ENCODE measurements at regions not wholly inside any gene's neighbourhood (a gene's known extent, or its start where the extent isn't known, plus 50 kb on each side); places are given as distances from the start of the nearest gene placed in this dataset.

GRCh38 chr10:44199267-44199666 lies 185.6 kb downstream of the CXCL12 start:
- no peak for TF ChIP-seq POLR2A (IDR thresholded peaks at IDR 0.05; ENCODE audit: low read length)

GRCh38 chr10:44198780-44199097 lies 186.2 kb downstream of the CXCL12 start:
- DNase-seq, result no peak
- TF ChIP-seq GATA1 (IDR thresholded peaks at IDR 0.05; ENCODE audit: low read depth, low read length), result no peak
- TF ChIP-seq POLR2A (IDR thresholded peaks at IDR 0.05; ENCODE audit: low read length), result no peak

More at GRCh38 chr10:44199267-44199666, 185.6 kb downstream of the CXCL12 start:
- no peak for DNase-seq

DNA sequence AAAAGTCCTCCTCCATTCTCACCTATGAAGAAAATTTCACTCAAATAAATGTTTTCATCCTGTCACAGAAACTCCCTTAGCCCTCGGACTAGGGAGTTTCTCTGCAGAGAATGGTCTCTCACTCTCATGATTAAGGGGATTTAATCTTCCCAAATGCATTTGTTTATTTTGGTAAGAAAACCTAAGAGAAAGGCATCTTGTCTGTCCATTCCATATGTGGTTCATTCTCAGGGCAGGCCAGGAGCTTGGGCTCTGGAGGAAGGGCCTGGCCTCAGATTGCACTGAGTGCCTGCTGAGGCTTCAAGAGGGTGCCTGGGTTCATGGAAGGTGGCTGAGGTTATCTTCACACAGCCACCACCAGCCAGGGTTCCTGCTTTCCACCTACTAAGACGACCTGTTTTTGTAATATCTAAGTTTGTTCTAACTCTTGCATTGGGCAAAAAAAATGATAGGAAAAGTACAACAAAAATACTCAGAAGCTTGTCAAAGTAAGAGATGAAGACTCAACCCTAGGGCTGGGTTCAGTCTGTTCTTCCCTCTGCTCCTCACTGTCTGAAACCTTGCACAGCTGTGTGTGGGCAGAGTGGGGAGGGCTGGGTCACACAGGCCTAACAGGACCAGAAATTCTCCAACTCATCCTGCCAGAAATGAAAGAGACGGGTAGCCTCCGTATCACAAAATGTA lies 186.7 kb downstream of the CXCL12 start:
- DNase-seq, result no peak
- no peak for TF ChIP-seq GATA1 (IDR thresholded peaks at IDR 0.05; ENCODE audit: low read depth, low read length)
- no peak for TF ChIP-seq POLR2A (IDR thresholded peaks at IDR 0.05; ENCODE audit: low read length)

DNA sequence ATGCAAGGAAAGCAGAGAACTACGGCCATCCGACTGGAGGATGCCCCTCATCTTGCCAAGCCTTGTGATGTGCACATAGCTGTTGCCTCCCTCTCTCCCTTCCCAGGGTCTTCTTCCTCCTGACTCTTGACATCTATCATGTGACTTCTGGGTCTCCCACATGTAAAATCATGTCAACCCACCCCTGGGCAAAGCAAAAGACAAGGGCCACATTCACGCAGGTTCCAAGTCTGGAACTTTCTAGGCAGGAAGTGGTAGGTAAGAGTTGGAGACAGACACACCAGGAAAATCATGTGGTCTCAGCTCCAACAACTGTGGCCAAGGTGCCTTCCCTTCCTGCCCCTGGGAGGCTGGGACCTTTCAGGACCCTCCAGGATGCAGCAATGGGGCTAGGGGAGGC lies 187.3 kb downstream of the CXCL12 start:
- no peak for DNase-seq
- TF ChIP-seq POLR2A (IDR thresholded peaks at IDR 0.05; ENCODE audit: low read length), result no peak
- no peak for TF ChIP-seq GATA1 (IDR thresholded peaks at IDR 0.05; ENCODE audit: low read depth, low read length)

DNA sequence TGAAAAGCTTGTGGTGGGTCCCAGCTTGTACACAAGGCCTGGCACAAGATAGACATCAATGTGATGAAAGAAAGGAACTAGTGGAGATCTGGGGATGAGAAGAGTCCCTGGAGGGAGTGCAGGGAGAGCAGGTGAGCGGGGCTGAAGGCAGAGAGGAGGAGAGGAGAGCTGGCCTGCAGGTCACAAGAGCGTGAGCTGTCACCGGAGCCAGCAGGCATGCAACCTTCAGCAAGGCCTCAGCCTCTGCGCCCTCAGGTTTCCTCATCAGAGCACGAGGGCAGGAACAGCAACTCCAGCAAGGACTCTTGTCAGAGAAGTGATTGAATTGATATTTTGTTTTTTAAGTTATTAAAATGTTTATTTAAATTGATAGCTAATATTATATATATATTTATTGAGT lies 188.6 kb downstream of the CXCL12 start:
- no peak for TF ChIP-seq GATA1 (IDR thresholded peaks at IDR 0.05; ENCODE audit: low read depth, low read length)
- no peak for TF ChIP-seq POLR2A (IDR thresholded peaks at IDR 0.05; ENCODE audit: low read length)

DNA sequence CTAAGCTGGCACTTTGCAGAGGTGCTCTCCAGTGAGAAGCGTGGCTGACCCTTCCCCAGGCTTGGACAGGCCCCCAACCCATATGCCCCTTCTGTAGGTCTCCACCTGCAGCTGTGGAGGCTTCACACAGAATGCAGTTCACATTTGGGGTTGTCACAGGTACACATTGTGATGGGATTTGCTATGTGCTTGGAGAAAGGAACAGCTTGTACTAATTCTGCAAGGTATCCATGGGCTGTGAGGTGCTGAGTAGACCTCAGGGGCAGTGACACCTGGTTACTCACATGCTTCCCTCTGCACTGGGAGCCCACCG lies 188.9 kb downstream of the CXCL12 start:
- TF ChIP-seq GATA1 (IDR thresholded peaks at IDR 0.05; ENCODE audit: low read depth, low read length), result no peak
- TF ChIP-seq POLR2A (IDR thresholded peaks at IDR 0.05; ENCODE audit: low read length), result no peak
- no peak for DNase-seq

More for the DNA sequence above, 188.6 kb downstream of the CXCL12 start:
- no peak for DNase-seq

DNA sequence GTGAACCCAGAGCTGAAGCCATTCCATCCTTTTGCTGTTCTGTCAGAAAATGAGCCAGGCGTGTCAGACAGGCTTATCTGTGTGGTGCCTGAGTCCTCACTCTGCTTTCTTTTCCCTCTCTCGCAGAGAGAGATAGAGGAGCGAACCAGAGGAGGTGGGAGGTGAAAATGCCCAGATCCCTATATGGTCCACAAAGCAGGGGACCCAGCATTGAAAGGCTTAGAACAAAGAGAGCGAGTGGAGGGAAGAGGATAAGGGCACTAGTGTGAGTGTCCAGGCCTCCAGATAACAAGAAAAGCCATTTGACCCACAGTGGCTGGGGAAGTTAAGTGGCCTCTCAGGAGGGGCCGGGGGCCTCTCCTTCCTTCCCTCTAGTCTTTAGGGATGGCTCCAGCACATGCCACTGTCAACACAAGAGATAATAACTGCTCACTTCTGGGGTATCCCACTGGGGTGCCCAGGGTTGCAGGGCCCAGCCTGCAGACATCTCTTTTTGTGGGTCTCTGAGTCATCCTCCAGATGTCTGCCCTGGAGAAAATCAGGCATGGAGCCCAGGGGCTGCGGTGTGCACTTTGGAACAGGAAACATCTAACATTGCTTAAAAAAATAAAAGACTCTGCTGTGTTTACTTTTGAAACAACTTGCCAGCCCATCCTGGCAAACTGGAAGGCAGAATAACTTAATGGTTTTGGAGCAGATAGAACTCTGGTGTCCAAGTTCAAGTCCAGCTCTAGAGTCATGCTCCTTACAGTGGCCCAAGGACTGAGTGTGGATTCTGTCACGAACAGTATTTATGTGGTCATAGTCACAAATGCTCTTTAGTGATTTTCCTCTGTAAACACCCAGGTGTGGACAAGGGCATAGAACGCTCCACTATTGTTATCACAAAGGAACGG lies 189.5 kb downstream of the CXCL12 start:
- no peak for DNase-seq
- TF ChIP-seq POLR2A (IDR thresholded peaks at IDR 0.05; ENCODE audit: low read length), result no peak
- no peak for TF ChIP-seq GATA1 (IDR thresholded peaks at IDR 0.05; ENCODE audit: low read depth, low read length)

DNA sequence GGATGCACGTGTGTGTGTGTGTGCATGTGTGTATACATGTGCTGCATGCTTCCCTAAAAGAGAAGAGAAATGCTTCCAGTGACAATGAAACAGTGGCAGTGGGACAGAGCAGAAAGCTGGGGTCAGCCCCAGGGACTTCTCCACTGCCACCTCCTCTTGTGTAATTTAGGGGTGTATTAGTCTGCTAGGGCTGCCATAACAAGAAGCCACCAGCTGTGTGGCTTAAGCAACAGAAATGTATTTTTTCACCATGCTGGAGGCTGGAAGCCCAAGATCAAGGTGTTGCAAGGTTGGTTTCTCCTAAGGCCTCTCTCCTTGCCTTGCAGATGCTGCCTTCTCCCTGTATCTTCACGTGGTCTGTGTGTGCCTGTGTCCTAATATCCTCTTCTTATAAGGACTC lies 190.5 kb downstream of the CXCL12 start:
- TF ChIP-seq GATA1 (IDR thresholded peaks at IDR 0.05; ENCODE audit: low read depth, low read length) (no peak), POLR2A (IDR thresholded peaks at IDR 0.05; ENCODE audit: low read length) (no peak)
- no peak for DNase-seq

- TF ChIP-seq GATA1 (IDR thresholded peaks at IDR 0.05; ENCODE audit: low read depth, low read length) (no peak), POLR2A (IDR thresholded peaks at IDR 0.05; ENCODE audit: low read length) (no peak)
- no peak for DNase-seq
Measured at GRCh38 chr10:44193567-44194220, 191.2 kb downstream of the CXCL12 start.

DNA sequence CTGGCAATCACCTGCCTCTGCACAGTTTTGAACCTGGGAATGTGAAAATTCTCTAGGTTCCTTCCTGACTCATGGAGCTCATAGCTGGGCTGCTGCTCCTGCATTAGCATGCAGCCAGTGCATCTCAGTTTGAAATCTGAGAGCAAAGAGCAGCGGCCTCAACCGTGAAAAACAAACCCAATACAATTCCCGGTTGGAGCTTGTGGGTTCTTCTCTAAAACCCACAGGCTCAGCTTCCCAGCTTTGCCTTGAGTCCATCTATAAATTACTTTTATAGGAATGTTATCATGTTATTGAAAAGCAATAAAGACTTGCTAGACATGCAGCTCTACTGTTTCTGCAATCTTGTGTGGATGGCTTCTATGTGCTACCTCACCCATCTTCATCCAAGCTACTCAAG lies 191.7 kb downstream of the CXCL12 start:
- TF ChIP-seq POLR2A (IDR thresholded peaks at IDR 0.05; ENCODE audit: low read length) (no peak), GATA1 (IDR thresholded peaks at IDR 0.05; ENCODE audit: low read depth, low read length) (no peak)
- no peak for DNase-seq

DNA sequence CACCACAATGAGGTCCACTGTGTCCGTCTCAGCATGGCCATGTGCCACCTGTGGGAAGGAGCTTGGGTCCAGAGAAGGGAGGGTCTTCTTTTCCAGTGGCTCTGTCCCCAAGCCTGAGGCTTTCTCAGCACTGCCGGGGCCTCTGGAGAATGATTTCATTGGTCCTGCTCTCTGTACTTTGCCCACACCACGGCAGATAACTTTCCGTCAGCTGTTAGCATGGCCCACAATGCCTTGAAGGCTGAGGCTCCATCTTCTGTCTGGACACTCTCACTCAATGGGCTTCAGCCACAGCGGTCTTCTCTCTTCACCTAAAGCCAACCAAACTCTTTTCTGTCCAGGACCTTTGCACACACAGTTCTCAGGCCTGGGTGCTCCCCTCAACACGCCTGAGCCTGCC lies 192.5 kb downstream of the CXCL12 start:
- DNase-seq, result no peak
- TF ChIP-seq POLR2A (IDR thresholded peaks at IDR 0.05; ENCODE audit: low read length) (no peak), GATA1 (IDR thresholded peaks at IDR 0.05; ENCODE audit: low read depth, low read length) (no peak)

- DNase-seq, result no peak
- TF ChIP-seq GATA1 (IDR thresholded peaks at IDR 0.05; ENCODE audit: low read depth, low read length) (no peak), POLR2A (IDR thresholded peaks at IDR 0.05; ENCODE audit: low read length) (no peak)
Measured at GRCh38 chr10:44190541-44190940, 194.4 kb downstream of the CXCL12 start.

DNA sequence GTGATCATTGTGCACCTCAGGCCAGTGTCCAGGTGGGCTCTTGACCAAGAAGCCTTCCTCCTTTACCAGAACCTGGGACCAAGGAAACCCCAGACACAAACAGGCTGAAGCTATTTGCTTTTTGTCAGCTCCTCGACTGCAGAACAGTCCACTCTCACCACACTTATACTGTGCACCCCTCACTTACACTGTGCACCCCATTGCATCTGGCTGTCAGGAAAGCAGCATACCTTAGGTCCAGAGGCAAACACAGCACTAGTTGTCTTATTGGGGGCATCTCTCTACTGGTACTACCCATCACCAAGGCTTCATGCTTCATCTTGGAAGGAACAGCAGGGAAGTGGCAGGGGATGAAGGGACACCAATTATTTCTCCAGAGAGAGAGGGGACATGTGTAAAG lies 198.1 kb downstream of the CXCL12 start:
- DNase-seq, result no peak
- TF ChIP-seq GATA1 (IDR thresholded peaks at IDR 0.05; ENCODE audit: low read depth, low read length) (no peak), POLR2A (IDR thresholded peaks at IDR 0.05; ENCODE audit: low read length) (no peak)

- DNase-seq, result no peak
- TF ChIP-seq GATA1 (IDR thresholded peaks at IDR 0.05; ENCODE audit: low read depth, low read length) (no peak), POLR2A (IDR thresholded peaks at IDR 0.05; ENCODE audit: low read length) (no peak)
Measured at GRCh38 chr10:44186150-44186549, 198.7 kb downstream of the CXCL12 start.

- TF ChIP-seq GATA1 (IDR thresholded peaks at IDR 0.05; ENCODE audit: low read depth, low read length) (no peak), POLR2A (IDR thresholded peaks at IDR 0.05; ENCODE audit: low read length) (no peak)
- DNase-seq, result no peak
Measured at GRCh38 chr10:44185315-44185666, 199.6 kb downstream of the CXCL12 start.
